ENCODE measurements at regions not wholly inside any gene's neighbourhood (a gene's known extent, or its start where the extent isn't known, plus 50 kb on each side); places are given as distances from the start of the nearest gene placed in this dataset.

DNA sequence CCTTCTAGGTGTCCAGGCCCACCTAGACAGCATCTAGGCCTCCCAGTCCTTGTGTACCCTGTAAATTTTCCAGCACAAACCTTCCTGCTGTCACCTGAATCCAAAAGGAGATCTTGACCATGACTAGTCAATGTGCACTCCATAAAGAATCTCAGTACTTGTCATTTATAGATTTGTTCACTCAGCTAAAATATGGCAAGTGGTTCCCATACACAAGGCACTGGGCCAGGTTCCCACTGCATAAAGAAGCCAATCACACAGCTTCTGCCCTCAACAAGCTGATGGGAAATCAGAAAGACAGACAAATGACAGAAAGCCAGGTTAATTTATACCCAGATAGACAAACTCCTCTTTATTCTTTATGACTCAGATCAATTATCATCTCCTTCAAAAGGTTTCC lies 526.8 kb downstream of the CD83 start:
- in situ Hi-C loops (cut with HindIII; ENCODE audit: low sequenced_read_pairs): no loop called here
- TF ChIP-seq, protein P1, sequence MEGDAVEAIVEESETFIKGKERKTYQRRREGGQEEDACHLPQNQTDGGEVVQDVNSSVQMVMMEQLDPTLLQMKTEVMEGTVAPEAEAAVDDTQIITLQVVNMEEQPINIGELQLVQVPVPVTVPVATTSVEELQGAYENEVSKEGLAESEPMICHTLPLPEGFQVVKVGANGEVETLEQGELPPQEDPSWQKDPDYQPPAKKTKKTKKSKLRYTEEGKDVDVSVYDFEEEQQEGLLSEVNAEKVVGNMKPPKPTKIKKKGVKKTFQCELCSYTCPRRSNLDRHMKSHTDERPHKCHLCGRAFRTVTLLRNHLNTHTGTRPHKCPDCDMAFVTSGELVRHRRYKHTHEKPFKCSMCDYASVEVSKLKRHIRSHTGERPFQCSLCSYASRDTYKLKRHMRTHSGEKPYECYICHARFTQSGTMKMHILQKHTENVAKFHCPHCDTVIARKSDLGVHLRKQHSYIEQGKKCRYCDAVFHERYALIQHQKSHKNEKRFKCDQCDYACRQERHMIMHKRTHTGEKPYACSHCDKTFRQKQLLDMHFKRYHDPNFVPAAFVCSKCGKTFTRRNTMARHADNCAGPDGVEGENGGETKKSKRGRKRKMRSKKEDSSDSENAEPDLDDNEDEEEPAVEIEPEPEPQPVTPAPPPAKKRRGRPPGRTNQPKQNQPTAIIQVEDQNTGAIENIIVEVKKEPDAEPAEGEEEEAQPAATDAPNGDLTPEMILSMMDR (IDR thresholded peaks at IDR 0.05; ENCODE audit: low read depth, low read length): no peak
- DNase-seq (ENCODE audit: low read depth, low spot score): no peak
- no peak overlapping the region for H3K4me3 ChIP-seq (ENCODE audit: low read depth, low read length)

DNA sequence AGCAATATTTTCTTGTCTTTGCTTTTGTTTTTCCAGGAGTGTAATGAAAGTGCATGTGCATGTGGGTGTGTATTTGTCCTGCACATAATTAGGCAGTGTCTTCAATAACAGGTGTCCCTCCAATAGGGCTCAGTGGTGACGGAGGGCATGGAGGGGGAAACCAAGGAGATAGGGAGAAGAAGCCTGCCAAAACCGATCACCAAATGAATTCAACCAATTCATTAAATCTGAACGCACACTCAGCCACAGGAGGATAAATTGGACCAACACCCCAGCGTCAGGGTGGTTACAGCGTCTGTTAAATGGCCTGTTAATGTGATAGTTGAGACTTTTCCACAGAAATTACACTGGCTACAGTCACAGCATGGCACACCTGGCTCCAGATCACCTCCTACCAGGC lies 527.6 kb downstream of the CD83 start:
- TF ChIP-seq, protein P1 (IDR thresholded peaks at IDR 0.05; ENCODE audit: low read depth, low read length): no peak
- in situ Hi-C loops (cut with HindIII; ENCODE audit: low sequenced_read_pairs): no loop called here
- no peak for DNase-seq (ENCODE audit: low read depth, low spot score)
- H3K4me3 ChIP-seq (ENCODE audit: low read depth, low read length): no peak overlapping the region

DNA sequence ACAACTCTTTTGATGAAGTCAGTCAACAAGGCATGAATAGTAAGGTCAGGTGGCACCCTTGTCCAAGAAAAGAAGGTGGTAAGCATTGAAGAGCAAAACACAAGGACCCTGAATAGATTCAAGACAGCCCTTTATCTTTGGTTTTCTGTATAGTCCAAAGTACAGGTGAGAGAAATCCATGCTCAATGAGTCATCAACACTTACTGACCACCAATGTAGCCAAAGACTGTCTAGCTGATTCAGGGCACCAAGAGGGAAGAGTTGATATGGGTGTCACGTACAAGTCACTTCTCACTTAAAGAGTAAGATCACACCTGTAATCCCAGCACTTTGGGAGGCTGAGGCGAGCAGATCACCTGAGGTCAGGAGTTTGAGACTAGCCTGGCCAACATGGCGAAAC lies 528.3 kb downstream of the CD83 start:
- TF ChIP-seq, protein P1 (IDR thresholded peaks at IDR 0.05; ENCODE audit: low read depth, low read length): no peak
- in situ Hi-C loops (cut with HindIII; ENCODE audit: low sequenced_read_pairs): no loop called here
- no peak overlapping the region for H3K4me3 ChIP-seq (ENCODE audit: low read depth, low read length)
- no peak for DNase-seq (ENCODE audit: low read depth, low spot score)

DNA sequence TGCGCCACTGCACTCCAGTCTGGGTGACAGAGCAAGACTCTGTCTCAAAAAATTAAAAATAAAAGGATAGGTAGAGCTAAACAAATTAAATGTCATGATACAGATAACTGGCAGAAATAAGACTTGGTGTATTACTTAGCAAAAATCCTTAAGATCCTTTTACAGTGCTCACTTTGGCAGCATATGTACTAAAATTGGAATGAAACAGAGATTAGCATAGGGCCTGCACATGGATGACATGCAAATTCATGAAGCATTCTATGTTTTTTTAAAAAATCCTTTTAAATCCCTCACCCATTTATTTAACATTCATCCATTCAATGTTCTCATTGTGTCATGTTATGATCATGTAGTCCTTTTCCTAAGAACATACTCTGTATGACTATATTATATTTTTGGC lies 528.8 kb downstream of the CD83 start:
- no peak for DNase-seq (ENCODE audit: low read depth, low spot score)
- TF ChIP-seq, protein P1 (IDR thresholded peaks at IDR 0.05; ENCODE audit: low read depth, low read length): no peak
- in situ Hi-C loops (cut with HindIII; ENCODE audit: low sequenced_read_pairs): no loop called here
- no peak overlapping the region for H3K4me3 ChIP-seq (ENCODE audit: low read depth, low read length)

DNA sequence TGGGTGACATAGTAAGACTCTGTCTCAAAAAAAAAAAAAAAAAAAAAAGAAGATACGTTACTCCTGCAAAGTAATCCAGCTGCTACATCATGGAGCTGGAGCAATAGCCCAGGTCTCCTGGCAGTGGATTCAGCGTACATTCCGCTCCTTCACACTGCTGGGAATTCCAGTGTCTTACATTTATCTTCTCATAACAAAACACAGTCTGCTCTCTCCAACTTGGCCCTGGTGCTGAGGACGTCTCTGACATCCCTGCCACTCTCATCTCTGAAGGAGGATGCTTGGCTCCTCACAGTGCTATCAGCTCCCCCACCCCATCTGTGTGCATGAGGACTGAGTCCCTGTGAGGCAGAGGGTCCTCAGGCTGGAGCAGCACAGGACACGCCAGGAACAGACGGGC lies 529.8 kb downstream of the CD83 start:
- in situ Hi-C loops (cut with HindIII; ENCODE audit: low sequenced_read_pairs): no loop called here
- TF ChIP-seq, protein P1 (IDR thresholded peaks at IDR 0.05; ENCODE audit: low read depth, low read length): no peak
- no peak overlapping the region for H3K4me3 ChIP-seq (ENCODE audit: low read depth, low read length)
- DNase-seq (ENCODE audit: low read depth, low spot score): no peak

DNA sequence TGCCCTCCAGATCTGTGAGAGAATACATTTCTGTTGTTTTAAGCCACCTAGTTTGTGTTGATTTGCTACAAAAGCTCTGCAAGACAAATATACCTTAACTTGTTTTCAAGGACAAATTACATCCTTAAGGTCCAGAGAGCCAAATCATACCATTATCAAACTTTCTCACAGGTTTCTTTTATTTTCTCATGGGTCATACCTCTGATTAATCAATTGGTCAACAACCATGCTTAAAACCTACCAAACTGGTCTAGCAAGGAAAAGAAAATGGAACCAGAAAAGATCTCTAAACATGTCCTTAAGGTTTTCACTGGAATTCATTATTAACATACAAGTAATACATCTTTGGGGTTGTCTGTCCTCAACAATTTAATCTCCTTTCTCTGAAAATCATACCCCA lies 535.0 kb downstream of the CD83 start:
- in situ Hi-C loops (cut with HindIII; ENCODE audit: low sequenced_read_pairs): no loop called here
- DNase-seq (ENCODE audit: low read depth, low spot score): no peak
- no peak overlapping the region for H3K4me3 ChIP-seq (ENCODE audit: low read depth, low read length)
- TF ChIP-seq, protein P1 (IDR thresholded peaks at IDR 0.05; ENCODE audit: low read depth, low read length): no peak

Data from astrocyte of the spinal cord (primary cell).